HCT116 (cell line): ENCODE measurements at regions not wholly inside any gene's neighbourhood (a gene's known extent, or its start where the extent isn't known, plus 50 kb on each side); places are given as distances from the start of the nearest gene placed in this dataset.

Experiments
- ATAC-seq: fragments of 200-7000 bp; cut with Tn5 transposase; 2 replicates; pipeline ENCODE4 v1.9.1; 2020; ENCODE audit warnings: mild to moderate bottlenecking, moderate library complexity
- BruUV-seq: library from RNA; stranded (reverse); fragments of 400-500 nt; replicated peaks from 2 replicates; lab custom pipeline; 2021; lab: Mats Ljungman, UMichigan
- CTCF ChIA-PET: fragments of 300-600 bp; sonication (Branson Sonifier 250); formaldehyde crosslinking; loops from one replicate; lab custom pipeline; 2021; ENCODE audit warnings: antibody characterized with exemption; lab: Charles Lee
- POLR2A ChIA-PET: fragments of 300-600, 350-600 bp; sonication (Branson Sonifier 250); formaldehyde crosslinking; loops from one replicate; lab custom pipeline; 2021; ENCODE audit warnings: antibody characterized with exemption; lab: Charles Lee
- RAD21 ChIA-PET, 2 experiments: fragments of 300-600 bp; sonication (Branson Sonifier 250); formaldehyde crosslinking; loops; one replicate each; lab custom pipeline; 2023; ENCODE audit warnings: low total read pairs in 2 of 2; ENCODE audit not compliant: uncharacterized antibody in 2 of 2, unreplicated experiment in 2 of 2, low non-redundant PET in 1 of 2; lab: Charles Lee
- DNase-seq: peaks from one replicate; pipeline ENCODE4 v3.0.0-alpha.2; 2010; ENCODE audit warnings: low read depth, low spot score
- H2AFZ ChIP-seq: fragments of 200-600 bp; shearing (Covaris generic), sonication (generic); 2 replicates; pipeline ENCODE4 v1.6.1; 2017; ENCODE audit warnings: low read depth, mixed run types, mixed read lengths, antibody characterized with exemption, low read length; ENCODE audit not compliant: poor library complexity, severe bottlenecking
- H3K27ac ChIP-seq: 2 replicates; pipeline ENCODE4 v1.5.1; 2012; ENCODE audit warnings: low read depth, low read length
- H3K27me3 ChIP-seq: fragments of 200-600 bp; sonication (generic); 2 replicates; pipeline ENCODE4 v1.6.1; 2016; ENCODE audit warnings: mixed run types, low read length, mixed read lengths; ENCODE audit not compliant: insufficient read depth
- H3K36me3 ChIP-seq, 2 experiments: fragments of 200-500 bp in 1 of 2; fragments of 200-600 bp in 1 of 2; sonication (Bioruptor generic) in 1 of 2; sonication (generic) in 1 of 2; 2 replicates each; pipeline versions ENCODE4 v1.5.1 to v1.6.1; 2014 to 2016; ENCODE audit warnings: low read length in 2 of 2, inconsistent platforms in 1 of 2, mixed read lengths in 1 of 2, mixed run types in 1 of 2; ENCODE audit not compliant: insufficient read depth in 2 of 2, control insufficient read depth in 1 of 2
- H3K4me1 ChIP-seq, 2 experiments: fragments of 200-600 bp in 1 of 2; sonication (generic) in 1 of 2; 2 replicates each; pipeline versions ENCODE4 v1.5.1 to v1.6.1; 2012 to 2017; ENCODE audit warnings: low read length in 2 of 2, inconsistent platforms in 1 of 2, mild to moderate bottlenecking in 1 of 2, mixed read lengths in 1 of 2, mixed run types in 1 of 2, moderate library complexity in 1 of 2; ENCODE audit not compliant: insufficient read depth in 2 of 2, control insufficient read depth in 1 of 2
- H3K4me2 ChIP-seq: fragments of 200-600 bp; sonication (generic); 2 replicates; pipeline ENCODE4 v1.6.1; 2017; ENCODE audit warnings: mixed run types, low read length, mixed read lengths
- H3K4me3 ChIP-seq, 2 experiments: fragments of 200-600 bp in 1 of 2; sonication (generic) in 1 of 2; replicated peaks in 1 of 2; 2 replicates each; pipeline ENCODE4 v1.5.1; 2011 to 2016; ENCODE audit warnings: low read length in 2 of 2, control low read depth in 1 of 2, low read depth in 1 of 2, mild to moderate bottlenecking in 1 of 2, mixed read lengths in 1 of 2, mixed run types in 1 of 2
- H3K79me2 ChIP-seq: fragments of 200-600 bp; sonication (generic); 2 replicates; pipeline ENCODE4 v1.6.1; 2017; ENCODE audit warnings: mild to moderate bottlenecking, mixed run types, low read length, moderate library complexity, mixed read lengths; ENCODE audit not compliant: insufficient read depth
- H3K9ac ChIP-seq: fragments of 200-600 bp; sonication (generic); 2 replicates; pipeline ENCODE4 v1.6.1; 2016; ENCODE audit warnings: low read length, mixed read lengths
- H3K9me2 ChIP-seq: fragments of 200-600 bp; sonication (generic), shearing (Covaris generic); 2 replicates; pipeline ENCODE4 v1.6.1; 2017; ENCODE audit warnings: mixed run types, mild to moderate bottlenecking, moderate library complexity; ENCODE audit not compliant: insufficient read depth
- H3K9me3 ChIP-seq, 2 experiments: fragments of 200-500 bp in 1 of 2; fragments of 200-600 bp in 1 of 2; sonication (Bioruptor generic) in 1 of 2; sonication (generic) in 1 of 2; 2 replicates each; pipeline ENCODE4 v1.6.1; 2014 to 2017; ENCODE audit warnings: low read length in 2 of 2, mixed read lengths in 2 of 2, inconsistent platforms in 1 of 2, low read depth in 1 of 2, mild to moderate bottlenecking in 1 of 2, mixed run types in 1 of 2, moderate library complexity in 1 of 2; ENCODE audit not compliant: control insufficient read depth in 1 of 2, insufficient read depth in 1 of 2
- H4K20me1 ChIP-seq: fragments of 200-600 bp; sonication (generic), shearing (Covaris generic); 2 replicates; pipeline ENCODE4 v1.6.1; 2017; ENCODE audit warnings: mixed run types, mild to moderate bottlenecking, moderate library complexity; ENCODE audit not compliant: insufficient read depth
- EZH2phosphoT487 ChIP-seq: fragments of 200-600 bp; IDR thresholded peaks from 2 replicates; pipeline ENCODE4 v1.6.1; 2018; ENCODE audit warnings: antibody characterized with exemption, borderline replicate concordance
- RAD21 ChIP-seq: IDR thresholded peaks from 2 replicates; pipeline ENCODE4 v1.6.1; 2012; ENCODE audit warnings: low read depth, mild to moderate bottlenecking
- SIN3A ChIP-seq: IDR thresholded peaks from 2 replicates; pipeline ENCODE4 v1.6.1; 2012; ENCODE audit warnings: low read depth
- SRF ChIP-seq: IDR thresholded peaks from 2 replicates; pipeline ENCODE4 v1.6.1; 2012; ENCODE audit warnings: low read depth
- intact Hi-C: fragments of 100-400 bp; cut with micrococcal nuclease; formaldehyde crosslinking; loops from 2 replicates; pipeline ENCODE4 v1.10.0; 2022
- TF ChIP-seq, protein P1 (sequence below): IDR thresholded peaks from 2 replicates; pipeline ENCODE4 v1.6.1; 2012; ENCODE audit warnings: low read depth

DNA sequence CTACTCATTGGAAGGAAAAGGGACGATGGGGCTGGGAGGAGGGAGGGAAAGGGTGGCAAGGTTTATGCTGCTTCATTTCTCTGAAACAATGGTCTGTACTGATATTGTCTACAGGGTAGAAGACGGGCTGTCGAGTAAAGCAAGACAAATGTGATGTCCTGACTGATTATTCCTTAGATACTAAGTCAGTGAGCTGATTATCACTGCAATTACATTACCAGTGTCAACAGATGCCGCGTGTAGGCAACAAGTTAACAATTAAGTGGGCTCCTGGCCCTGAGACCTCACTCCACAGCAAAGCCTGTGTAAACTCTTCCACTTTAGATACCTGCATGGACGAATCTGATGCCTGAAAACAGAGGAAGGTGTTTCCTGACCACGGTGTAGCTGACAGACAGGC, 602.8 kb downstream of the IRX1 start:
- H3K9ac ChIP-seq = no peak overlapping the region
- TF ChIP-seq, protein P1, sequence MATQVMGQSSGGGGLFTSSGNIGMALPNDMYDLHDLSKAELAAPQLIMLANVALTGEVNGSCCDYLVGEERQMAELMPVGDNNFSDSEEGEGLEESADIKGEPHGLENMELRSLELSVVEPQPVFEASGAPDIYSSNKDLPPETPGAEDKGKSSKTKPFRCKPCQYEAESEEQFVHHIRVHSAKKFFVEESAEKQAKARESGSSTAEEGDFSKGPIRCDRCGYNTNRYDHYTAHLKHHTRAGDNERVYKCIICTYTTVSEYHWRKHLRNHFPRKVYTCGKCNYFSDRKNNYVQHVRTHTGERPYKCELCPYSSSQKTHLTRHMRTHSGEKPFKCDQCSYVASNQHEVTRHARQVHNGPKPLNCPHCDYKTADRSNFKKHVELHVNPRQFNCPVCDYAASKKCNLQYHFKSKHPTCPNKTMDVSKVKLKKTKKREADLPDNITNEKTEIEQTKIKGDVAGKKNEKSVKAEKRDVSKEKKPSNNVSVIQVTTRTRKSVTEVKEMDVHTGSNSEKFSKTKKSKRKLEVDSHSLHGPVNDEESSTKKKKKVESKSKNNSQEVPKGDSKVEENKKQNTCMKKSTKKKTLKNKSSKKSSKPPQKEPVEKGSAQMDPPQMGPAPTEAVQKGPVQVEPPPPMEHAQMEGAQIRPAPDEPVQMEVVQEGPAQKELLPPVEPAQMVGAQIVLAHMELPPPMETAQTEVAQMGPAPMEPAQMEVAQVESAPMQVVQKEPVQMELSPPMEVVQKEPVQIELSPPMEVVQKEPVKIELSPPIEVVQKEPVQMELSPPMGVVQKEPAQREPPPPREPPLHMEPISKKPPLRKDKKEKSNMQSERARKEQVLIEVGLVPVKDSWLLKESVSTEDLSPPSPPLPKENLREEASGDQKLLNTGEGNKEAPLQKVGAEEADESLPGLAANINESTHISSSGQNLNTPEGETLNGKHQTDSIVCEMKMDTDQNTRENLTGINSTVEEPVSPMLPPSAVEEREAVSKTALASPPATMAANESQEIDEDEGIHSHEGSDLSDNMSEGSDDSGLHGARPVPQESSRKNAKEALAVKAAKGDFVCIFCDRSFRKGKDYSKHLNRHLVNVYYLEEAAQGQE = no peak
- TF ChIP-seq EZH2phosphoT487 (no peak), SIN3A (no peak), SRF (no peak), RAD21 (no peak)
- no peak overlapping the region for H3K4me2 ChIP-seq
- no peaks in the 10 kb centered on the region for H3K79me2 ChIP-seq
- POLR2A ChIA-PET = no interaction called here
- BruUV-seq = no TSS peak
- H3K36me3 ChIP-seq = no peaks in the 10 kb centered on the region
- no peak overlapping the region for H3K4me3 ChIP-seq
- ATAC-seq (no peak), DNase-seq (no peak)
- H4K20me1 ChIP-seq = no peaks in the 10 kb centered on the region
- no peaks in the 10 kb centered on the region for H3K4me1 ChIP-seq
- CTCF ChIA-PET = no interaction called here
- H2AFZ ChIP-seq = no peak overlapping the region
- RAD21 ChIA-PET = no interaction called here
- peaks cover 0 to 15% of the 10 kb centered on the region in 2 experiments; a peak in 2 of 4 replicates for H3K9me3 ChIP-seq
- H3K27me3 ChIP-seq = no peaks in the 10 kb centered on the region
- H3K9me2 ChIP-seq = no peaks in the 10 kb centered on the region
- intact Hi-C loops = no loop called here
- H3K27ac ChIP-seq = no peak overlapping the region
